ENCODE measurements at regions not wholly inside any gene's neighbourhood (a gene's known extent, or its start where the extent isn't known, plus 50 kb on each side); places are given as distances from the start of the nearest gene placed in this dataset.

DNA sequence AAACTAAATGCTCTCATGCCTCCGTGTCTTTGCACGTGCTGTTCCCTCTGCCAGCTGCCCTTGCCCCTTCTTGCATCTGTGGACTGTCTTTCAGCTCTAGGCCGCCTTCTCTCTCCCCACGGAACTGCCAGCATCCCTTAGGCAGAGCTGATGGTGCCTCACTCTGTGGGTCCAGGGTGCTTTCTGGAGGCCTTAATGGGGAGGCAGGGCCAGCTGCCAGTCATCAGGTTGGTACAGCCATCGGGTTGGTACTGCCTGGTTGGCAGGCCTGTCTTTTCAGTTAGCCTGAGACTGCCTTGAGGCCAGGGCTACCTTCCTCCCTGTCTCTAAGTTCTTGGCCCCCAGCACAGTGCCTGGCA lies 61.4 kb upstream of the TARBP1 start:
- H3K36me3 ChIP-seq (replicated peaks; ENCODE audit: insufficient read depth, low read length) = no peaks in the 10 kb centered on the region
- DNase-seq = no peak
- H3K9me3 ChIP-seq (replicated peaks; ENCODE audit: insufficient read depth, low read length) = no peaks in the 10 kb centered on the region
- H2AFZ ChIP-seq (ENCODE audit: low read length) = no peak overlapping the region
- no peaks in the 10 kb centered on the region for H3F3A ChIP-seq (ENCODE audit: insufficient read depth, low read length)
- no peak overlapping the region for H3K4me3 ChIP-seq (ENCODE audit: low read length)
- no peaks in the 10 kb centered on the region for H3K79me2 ChIP-seq (ENCODE audit: low read length)
- H3K9me2 ChIP-seq (replicated peaks; ENCODE audit: insufficient read depth, low read length) = no peaks in the 10 kb centered on the region
- H3K4me1 ChIP-seq (ENCODE audit: low read length) = no peaks in the 10 kb centered on the region
- H4K20me1 ChIP-seq (ENCODE audit: insufficient read depth, low read length) = no peaks in the 10 kb centered on the region
- TF ChIP-seq, protein P1, sequence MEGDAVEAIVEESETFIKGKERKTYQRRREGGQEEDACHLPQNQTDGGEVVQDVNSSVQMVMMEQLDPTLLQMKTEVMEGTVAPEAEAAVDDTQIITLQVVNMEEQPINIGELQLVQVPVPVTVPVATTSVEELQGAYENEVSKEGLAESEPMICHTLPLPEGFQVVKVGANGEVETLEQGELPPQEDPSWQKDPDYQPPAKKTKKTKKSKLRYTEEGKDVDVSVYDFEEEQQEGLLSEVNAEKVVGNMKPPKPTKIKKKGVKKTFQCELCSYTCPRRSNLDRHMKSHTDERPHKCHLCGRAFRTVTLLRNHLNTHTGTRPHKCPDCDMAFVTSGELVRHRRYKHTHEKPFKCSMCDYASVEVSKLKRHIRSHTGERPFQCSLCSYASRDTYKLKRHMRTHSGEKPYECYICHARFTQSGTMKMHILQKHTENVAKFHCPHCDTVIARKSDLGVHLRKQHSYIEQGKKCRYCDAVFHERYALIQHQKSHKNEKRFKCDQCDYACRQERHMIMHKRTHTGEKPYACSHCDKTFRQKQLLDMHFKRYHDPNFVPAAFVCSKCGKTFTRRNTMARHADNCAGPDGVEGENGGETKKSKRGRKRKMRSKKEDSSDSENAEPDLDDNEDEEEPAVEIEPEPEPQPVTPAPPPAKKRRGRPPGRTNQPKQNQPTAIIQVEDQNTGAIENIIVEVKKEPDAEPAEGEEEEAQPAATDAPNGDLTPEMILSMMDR (IDR thresholded peaks at IDR 0.05; ENCODE audit: low read length) = no peak
- TF ChIP-seq EZH2 (optimal IDR thresholded peaks at IDR 0.05; ENCODE audit: low read depth, low read length) (no peak), EZH2phosphoT487 (IDR thresholded peaks at IDR 0.05; ENCODE audit: low read length) (no peak)
- no peak overlapping the region for H3K4me2 ChIP-seq (ENCODE audit: low read depth, low read length)
- no peak overlapping the region for H3K27ac ChIP-seq (ENCODE audit: low read length)
- H3K9ac ChIP-seq (ENCODE audit: low read length) = no peak overlapping the region
- H3K27me3 ChIP-seq (replicated peaks; ENCODE audit: insufficient read depth, low read length) = no peaks in the 10 kb centered on the region

DNA sequence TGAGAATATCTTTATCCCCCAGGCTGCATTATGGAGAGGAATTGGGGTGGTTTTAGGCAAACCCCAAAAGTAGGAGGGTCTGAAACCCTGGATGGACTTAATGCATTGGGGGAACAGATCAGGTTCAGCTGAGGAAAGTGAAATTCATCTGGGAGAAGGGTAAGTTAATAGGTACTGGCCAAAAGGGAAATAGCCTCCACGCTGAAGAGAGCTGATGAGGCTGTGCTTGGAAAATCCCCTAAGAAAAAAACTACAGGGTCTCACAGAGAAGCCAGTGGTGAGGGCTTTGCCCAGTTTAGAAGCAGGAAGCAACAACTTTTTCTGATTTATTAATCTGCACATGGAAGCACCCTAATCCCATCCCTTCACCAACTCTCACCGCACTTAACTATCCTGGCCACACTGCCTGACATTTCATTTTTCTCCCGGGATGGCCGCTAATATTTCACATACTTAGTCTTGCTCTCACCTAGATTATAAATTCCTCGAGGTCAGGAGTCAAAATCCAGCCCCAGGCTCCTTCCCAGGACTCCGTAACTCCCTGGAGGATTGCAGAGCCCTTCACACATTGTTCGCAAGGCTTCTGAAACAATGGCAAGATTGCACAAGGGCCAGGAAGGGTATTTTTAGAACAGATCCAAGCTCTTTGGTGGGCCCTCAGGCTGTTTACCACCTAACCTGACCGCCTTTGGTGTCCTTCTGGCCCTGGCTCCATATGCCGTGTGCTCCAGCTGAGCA lies 60.9 kb upstream of the TARBP1 start:
- Histone ChIP-seq H3K36me3 (replicated peaks; ENCODE audit: insufficient read depth, low read length) (no peaks in the 10 kb centered on the region), H3K9me3 (replicated peaks; ENCODE audit: insufficient read depth, low read length) (no peaks in the 10 kb centered on the region), H3K27me3 (replicated peaks; ENCODE audit: insufficient read depth, low read length) (no peaks in the 10 kb centered on the region), H3K4me1 (ENCODE audit: low read length) (no peaks in the 10 kb centered on the region), H3K27ac (ENCODE audit: low read length) (no peak overlapping the region), H3K4me2 (ENCODE audit: low read depth, low read length) (no peak overlapping the region), H3K4me3 (ENCODE audit: low read length) (no peak overlapping the region), H3K9ac (ENCODE audit: low read length) (no peak overlapping the region), H4K20me1 (ENCODE audit: insufficient read depth, low read length) (no peaks in the 10 kb centered on the region), H3F3A (ENCODE audit: insufficient read depth, low read length) (no peaks in the 10 kb centered on the region), H2AFZ (ENCODE audit: low read length) (no peak overlapping the region), H3K79me2 (ENCODE audit: low read length) (no peaks in the 10 kb centered on the region), H3K9me2 (replicated peaks; ENCODE audit: insufficient read depth, low read length) (no peaks in the 10 kb centered on the region)
- DNase-seq = no peak
- TF ChIP-seq EZH2 (optimal IDR thresholded peaks at IDR 0.05; ENCODE audit: low read depth, low read length) = no peak
- no peak for TF ChIP-seq EZH2phosphoT487 (IDR thresholded peaks at IDR 0.05; ENCODE audit: low read length)
- TF ChIP-seq, protein P1 (IDR thresholded peaks at IDR 0.05; ENCODE audit: low read length) = no peak

DNA sequence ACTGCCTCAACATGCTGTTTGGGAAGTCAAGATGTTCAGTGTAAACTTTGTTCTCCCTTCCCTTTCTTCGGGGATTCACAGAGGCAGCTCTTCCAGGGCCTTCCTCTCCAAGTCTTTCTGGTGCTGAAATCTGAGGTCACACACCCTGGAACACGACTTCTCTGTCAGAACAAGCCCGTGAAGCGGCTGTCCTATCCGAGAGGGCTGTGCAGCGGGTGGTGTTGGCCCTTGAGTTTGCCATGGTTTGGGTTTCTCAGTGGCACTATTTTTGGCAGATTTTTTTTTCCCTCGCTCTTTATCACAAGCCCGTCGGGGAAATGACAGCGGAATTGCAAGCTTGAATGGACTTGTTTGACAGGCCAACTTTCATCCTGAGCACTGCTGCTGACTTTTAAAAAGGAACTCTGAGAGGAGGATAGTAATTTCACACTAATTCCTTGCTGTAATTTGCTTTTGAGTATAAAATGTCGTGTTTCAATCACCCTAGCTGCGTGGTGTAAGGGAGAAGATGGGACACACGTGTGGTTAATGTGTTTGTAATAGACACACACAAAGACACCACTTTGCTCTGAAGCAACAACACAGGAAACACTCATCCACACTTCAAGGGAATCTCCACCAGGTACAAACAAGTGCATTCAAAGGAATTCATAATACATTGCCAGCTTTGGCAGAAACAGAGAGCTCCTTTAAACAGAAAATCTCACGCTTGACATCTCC lies 60.1 kb upstream of the TARBP1 start:
- Histone ChIP-seq H2AFZ (ENCODE audit: low read length) (no peak overlapping the region), H3K27ac (ENCODE audit: low read length) (no peak overlapping the region), H3K4me3 (ENCODE audit: low read length) (no peak overlapping the region), H3K9me2 (replicated peaks; ENCODE audit: insufficient read depth, low read length) (no peaks in the 10 kb centered on the region), H3K4me2 (ENCODE audit: low read depth, low read length) (no peak overlapping the region), H3F3A (ENCODE audit: insufficient read depth, low read length) (no peaks in the 10 kb centered on the region), H3K9me3 (replicated peaks; ENCODE audit: insufficient read depth, low read length) (no peaks in the 10 kb centered on the region), H3K36me3 (replicated peaks; ENCODE audit: insufficient read depth, low read length) (no peaks in the 10 kb centered on the region), H3K9ac (ENCODE audit: low read length) (no peak overlapping the region), H3K4me1 (ENCODE audit: low read length) (no peaks in the 10 kb centered on the region), H3K27me3 (replicated peaks; ENCODE audit: insufficient read depth, low read length) (no peaks in the 10 kb centered on the region), H4K20me1 (ENCODE audit: insufficient read depth, low read length) (no peaks in the 10 kb centered on the region), H3K79me2 (ENCODE audit: low read length) (no peaks in the 10 kb centered on the region)
- TF ChIP-seq EZH2 (optimal IDR thresholded peaks at IDR 0.05; ENCODE audit: low read depth, low read length) (no peak), EZH2phosphoT487 (IDR thresholded peaks at IDR 0.05; ENCODE audit: low read length) (no peak)
- TF ChIP-seq, protein P1 (IDR thresholded peaks at IDR 0.05; ENCODE audit: low read length) = no peak
- no peak for DNase-seq
